PC-3 (cell line): ENCODE measurements at regions not wholly inside any gene's neighbourhood (a gene's known extent, or its start where the extent isn't known, plus 50 kb on each side); places are given as distances from the start of the nearest gene placed in this dataset.

Experiments
- CTCF ChIP-seq: fragments of 300-600 bp; sonication (generic); conservative IDR thresholded peaks from 2 replicates; pipeline ENCODE4 v1.5.1; 2017; ENCODE audit warnings: antibody characterized with exemption, low read depth, mild to moderate bottlenecking, low read length
- EZH2 ChIP-seq: fragments of 300-600 bp; sonication (generic); IDR thresholded peaks from one replicate; pipeline ENCODE4 v1.6.1; 2017; ENCODE audit warnings: antibody characterized with exemption, mild to moderate bottlenecking, low read length; ENCODE audit not compliant: unreplicated experiment
- EZH2phosphoT487 ChIP-seq: fragments of 300-600 bp; sonication (generic); IDR thresholded peaks from 2 replicates; pipeline ENCODE4 v1.6.1; 2018; ENCODE audit warnings: mild to moderate bottlenecking, antibody characterized with exemption, low read length, borderline replicate concordance

GRCh38 chr7:45246339-45246738, 88.7 kb downstream of the RAMP3 start:
- TF ChIP-seq CTCF (no peak), EZH2phosphoT487 (no peak), EZH2 (no peak)
